Fibroblast of the aortic adventitia (primary cell): ENCODE measurements at regions not wholly inside any gene's neighbourhood (a gene's known extent, or its start where the extent isn't known, plus 50 kb on each side); places are given as distances from the start of the nearest gene placed in this dataset.

ENCODE experiments used
- DNase-seq: peaks from one replicate; pipeline ENCODE4 v3.0.0-alpha.2; 2010; ENCODE audit warnings: low read depth
- H3K4me3 ChIP-seq: 2 replicates; pipeline ENCODE4 v1.5.1; 2011; ENCODE audit warnings: low read depth, mild to moderate bottlenecking, control low read depth, low read length, moderate library complexity
- CTCF ChIP-seq: IDR thresholded peaks from 2 replicates; pipeline ENCODE4 v1.5.1; 2011; ENCODE audit warnings: mild to moderate bottlenecking, low read length, control low read depth, inconsistent platforms; ENCODE audit not compliant: insufficient read depth

GRCh38 chr20:7057611-7058010 is 290.1 kb downstream of the BMP2 start:
- no peak for DNase-seq
- TF ChIP-seq CTCF = no peak
- no peak overlapping the region for H3K4me3 ChIP-seq

GRCh38 chr20:7078804-7079203 is 311.3 kb downstream of the BMP2 start:
- DNase-seq = no peak
- TF ChIP-seq CTCF = no peak
- no peak overlapping the region for H3K4me3 ChIP-seq

- no peak overlapping the region for H3K4me3 ChIP-seq
- DNase-seq = no peak
- no peak for TF ChIP-seq CTCF
Measured at GRCh38 chr20:7080472-7080871, 313.0 kb downstream of the BMP2 start.

GRCh38 chr20:7085467-7085866 is 318.0 kb downstream of the BMP2 start:
- peak; percentile 35 for DNase-seq
- no peak for TF ChIP-seq CTCF
- H3K4me3 ChIP-seq = no peak overlapping the region

GRCh38 chr20:7087803-7088202 is 320.3 kb downstream of the BMP2 start:
- no peak for TF ChIP-seq CTCF
- no peak overlapping the region for H3K4me3 ChIP-seq
- DNase-seq = no peak

- H3K4me3 ChIP-seq = no peak overlapping the region
- DNase-seq = no peak
- TF ChIP-seq CTCF = no peak
Measured at GRCh38 chr20:7090001-7090400, 322.5 kb downstream of the BMP2 start.

- TF ChIP-seq CTCF = no peak
- H3K4me3 ChIP-seq = no peak overlapping the region
- no peak for DNase-seq
Measured at GRCh38 chr20:7090811-7091210, 323.3 kb downstream of the BMP2 start.
